Pancreas (tissue), 10 donors: ENCODE measurements at regions not wholly inside any gene's neighbourhood (a gene's known extent, or its start where the extent isn't known, plus 50 kb on each side); places are given as distances from the start of the nearest gene placed in this dataset.

ENCODE experiments used
- ATAC-seq, 4 donors: fragments of 200-7000 bp; cut with Tn5 transposase; one replicate each; pipeline versions ENCODE4 v1.8.0 to v1.9.1; 2020; ENCODE audit warnings: mild to moderate bottlenecking in 4 of 4, moderate library complexity in 4 of 4
- DNase-seq, 6 donors: peaks; one replicate each; pipeline ENCODE4 v3.0.0-alpha.2; 2020
- FAIRE-seq: peaks from 2 replicates; lab custom pipeline; 2012; peaks lifted over from hg19 to GRCh38; lab: Jason Lieb, UNC
- H3K27ac ChIP-seq, 4 donors: fragments of 200-600 bp; sonication (generic); 1 replicate in 3 of 4; 2 replicates in 1 of 4; pipeline versions ENCODE4 v1.5.0 to v1.8.0; 2020
- H3K27me3 ChIP-seq, 4 donors: fragments of 200-600 bp; one replicate each; pipeline ENCODE4 v1.8.0; 2021
- H3K36me3 ChIP-seq, 3 donors: fragments of 200-600 bp; sonication (generic) in 1 of 3; one replicate each; pipeline versions ENCODE4 v1.5.0 to v1.8.0; 2020 to 2021
- H3K4me1 ChIP-seq, 3 donors: fragments of 200-600 bp; one replicate each; pipeline ENCODE4 v1.8.0; 2021
- H3K4me3 ChIP-seq, 4 donors: fragments of 200-600 bp; sonication (generic) in 2 of 4; one replicate each; pipeline versions ENCODE4 v1.5.0 to v1.8.0; 2020 to 2021
- H3K9me3 ChIP-seq, 4 donors: fragments of 200-600 bp; one replicate each; pipeline ENCODE4 v1.8.0; 2021
- CTCF ChIP-seq, 4 donors: fragments of 200-600 bp; sonication (generic) in 3 of 4; IDR thresholded peaks; one replicate each; pipeline versions ENCODE4 v1.5.0 to v1.8.0; 2021; ENCODE audit warnings: antibody characterized with exemption in 4 of 4
- WGBS, 2 donors: extraction: QIAGEN DNeasy Blood & Tissue Kit; methylation state at CpG; one replicate each; pipeline ENCODE4 v1.1.7; 2013; 5-methylcytosine and 5-hydroxymethylcytosine counted together
- intact Hi-C, 3 donors: fragments of 100-400 bp; cut with DNase I; formaldehyde crosslinking; loops; one replicate each; pipeline versions ENCODE4 v1.11.1 to v1.14.2; 2022
- donor health status: healthy with polysubstance abuse.
- donor health status: DM: no; HTN: no; CAD: no; lungs with moderate emphysema.
- donor health status: DM: no; HTN: no; CAD: no.
- donor health status: control.
- donor health status: control.
- donor health status: Bipolar disorder and iron deficiency.
- donor health status: DM: yes; HTN: yes; CAD: no.
- donor health status: DM: no; HTN: no; CAD: no.
- donor health status: DM: no; HTN: no; CAD: no.
- donor health status: DM: yes; HTN: yes; CAD: no.

- H3K27me3 ChIP-seq = no peaks in the 10 kb centered on the region
- no peaks in the 10 kb centered on the region for H3K9me3 ChIP-seq
- no peak overlapping the region for H3K4me3 ChIP-seq
- no peak for ATAC-seq
- no peak for DNase-seq
- no peak overlapping the region for H3K27ac ChIP-seq
- FAIRE-seq = no peak
- no peaks in the 10 kb centered on the region for H3K4me1 ChIP-seq
- 39 to 45% methylated on average over 5 of the region's 5 CpGs for WGBS, 2 donors
- no peak for TF ChIP-seq CTCF (IDR thresholded peaks at IDR 0.05)
- intact Hi-C loops = no loop called here
- H3K36me3 ChIP-seq = no peaks in the 10 kb centered on the region
Observed at GRCh38 chr13:107133950-107134349, 566.0 kb upstream of the ARGLU1 start.

GRCh38 chr13:107130566-107130965 is 562.6 kb upstream of the ARGLU1 start:
- WGBS, 2 donors = 72 to 85% methylated on average over 1 of the region's 1 CpG
- intact Hi-C loops = no loop called here
- DNase-seq (no peak), FAIRE-seq (no peak), ATAC-seq (no peak)
- no peaks in the 10 kb centered on the region for H3K4me1 ChIP-seq
- H3K27ac ChIP-seq = no peak overlapping the region
- no peaks in the 10 kb centered on the region for H3K36me3 ChIP-seq
- H3K27me3 ChIP-seq = no peaks in the 10 kb centered on the region
- H3K4me3 ChIP-seq = no peak overlapping the region
- no peak for TF ChIP-seq CTCF (IDR thresholded peaks at IDR 0.05)
- H3K9me3 ChIP-seq = no peaks in the 10 kb centered on the region

- no peaks in the 10 kb centered on the region for H3K9me3 ChIP-seq
- no peak for TF ChIP-seq CTCF (IDR thresholded peaks at IDR 0.05)
- no peak overlapping the region for H3K4me3 ChIP-seq
- peaks cover 0 to 5% (median 0%) of the 10 kb centered on the region in 3 donors for H3K4me1 ChIP-seq
- ATAC-seq = no peak
- 31 to 35% methylated on average over 5 of the region's 5 CpGs for WGBS, 2 donors
- no peaks in the 10 kb centered on the region for H3K27me3 ChIP-seq
- no peak overlapping the region for H3K27ac ChIP-seq
- intact Hi-C loops = no loop called here
- DNase-seq = no peak
- no peaks in the 10 kb centered on the region for H3K36me3 ChIP-seq
- FAIRE-seq = no peak
Observed at GRCh38 chr13:107124730-107125129, 556.8 kb upstream of the ARGLU1 start.

GRCh38 chr13:107124129-107124718 is 556.3 kb upstream of the ARGLU1 start:
- Histone ChIP-seq H3K27me3 (no peaks in the 10 kb centered on the region), H3K4me3 (no peak overlapping the region), H3K27ac (no peak overlapping the region), H3K36me3 (no peaks in the 10 kb centered on the region), H3K9me3 (no peaks in the 10 kb centered on the region), H3K4me1 (peaks cover 0 to 5% (median 0%) of the 10 kb centered on the region in 3 donors)
- intact Hi-C loops = no loop called here
- FAIRE-seq (peak; percentile 87), DNase-seq (no peak), ATAC-seq (peak in 3 of 4 donors; percentile 46 to 49 (median 48))
- peak in 3 of 4 donors; percentile 24 to 40 (median 28) for TF ChIP-seq CTCF (IDR thresholded peaks at IDR 0.05)
- 1% methylated on average over 2 of the region's 2 CpGs for WGBS, 2 donors

DNA sequence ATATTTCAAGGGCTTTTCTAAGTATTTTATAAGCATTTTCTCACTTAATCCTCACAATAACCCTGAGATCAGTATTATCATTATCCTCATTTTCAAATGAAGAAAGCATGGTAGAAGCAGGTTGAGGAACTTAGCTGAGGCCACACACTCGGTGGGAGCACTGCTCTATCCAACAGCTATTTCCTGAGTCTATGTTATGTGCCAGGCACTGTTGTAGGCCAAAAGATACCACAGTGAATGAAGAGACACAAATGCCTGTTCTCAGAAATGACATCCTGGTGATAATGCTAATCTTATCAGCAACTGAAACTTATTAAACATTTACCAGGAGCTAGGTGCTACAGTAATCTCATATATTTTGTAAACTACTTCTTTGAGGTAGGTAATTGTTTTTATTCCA is 553.9 kb upstream of the ARGLU1 start:
- no peak for DNase-seq
- Histone ChIP-seq H3K9me3 (no peaks in the 10 kb centered on the region), H3K36me3 (no peaks in the 10 kb centered on the region), H3K27me3 (no peaks in the 10 kb centered on the region), H3K4me3 (no peak overlapping the region), H3K27ac (no peak overlapping the region), H3K4me1 (peaks cover 0 to 5% (median 0%) of the 10 kb centered on the region in 3 donors)
- 8 to 18% methylated on average over 1 of the region's 1 CpG for WGBS, 2 donors
- intact Hi-C loops = no loop called here
- TF ChIP-seq CTCF (IDR thresholded peaks at IDR 0.05) = no peak
- FAIRE-seq = no peak
- no peak for ATAC-seq
